Epidermal melanocyte (primary cell): ENCODE measurements at regions not wholly inside any gene's neighbourhood (a gene's known extent, or its start where the extent isn't known, plus 50 kb on each side); places are given as distances from the start of the nearest gene placed in this dataset.
"Not testable (repeated sequence)": the region's sequence is repeated elsewhere in the genome, so short reads cannot be mapped to it uniquely, and the experiment has no call there.

ENCODE experiments used
- DNase-seq: peaks from one replicate; pipeline ENCODE4 v3.0.0; 2011; ENCODE audit warnings: low spot score; ENCODE audit not compliant: insufficient read length

DNA sequence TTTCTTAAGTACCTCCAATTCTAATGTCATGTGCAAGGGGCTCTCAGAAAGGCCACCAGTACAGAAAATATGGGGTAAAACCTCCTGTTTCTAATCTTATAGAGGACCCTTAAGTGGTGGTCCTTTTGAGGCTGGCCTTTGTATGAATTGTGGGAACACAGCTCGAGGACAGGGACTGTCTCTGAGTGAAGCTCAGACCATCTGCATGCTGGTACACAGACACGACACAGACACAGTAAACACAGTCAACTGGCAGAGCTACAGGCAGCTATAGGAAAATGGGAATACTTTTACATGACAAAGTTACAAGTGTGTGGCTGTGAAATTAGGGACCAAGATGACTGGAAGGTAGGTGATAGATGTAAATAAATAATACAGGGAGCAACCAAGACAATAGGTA, 143.9 kb upstream of the PREP start:
- DNase-seq = no peak

DNA sequence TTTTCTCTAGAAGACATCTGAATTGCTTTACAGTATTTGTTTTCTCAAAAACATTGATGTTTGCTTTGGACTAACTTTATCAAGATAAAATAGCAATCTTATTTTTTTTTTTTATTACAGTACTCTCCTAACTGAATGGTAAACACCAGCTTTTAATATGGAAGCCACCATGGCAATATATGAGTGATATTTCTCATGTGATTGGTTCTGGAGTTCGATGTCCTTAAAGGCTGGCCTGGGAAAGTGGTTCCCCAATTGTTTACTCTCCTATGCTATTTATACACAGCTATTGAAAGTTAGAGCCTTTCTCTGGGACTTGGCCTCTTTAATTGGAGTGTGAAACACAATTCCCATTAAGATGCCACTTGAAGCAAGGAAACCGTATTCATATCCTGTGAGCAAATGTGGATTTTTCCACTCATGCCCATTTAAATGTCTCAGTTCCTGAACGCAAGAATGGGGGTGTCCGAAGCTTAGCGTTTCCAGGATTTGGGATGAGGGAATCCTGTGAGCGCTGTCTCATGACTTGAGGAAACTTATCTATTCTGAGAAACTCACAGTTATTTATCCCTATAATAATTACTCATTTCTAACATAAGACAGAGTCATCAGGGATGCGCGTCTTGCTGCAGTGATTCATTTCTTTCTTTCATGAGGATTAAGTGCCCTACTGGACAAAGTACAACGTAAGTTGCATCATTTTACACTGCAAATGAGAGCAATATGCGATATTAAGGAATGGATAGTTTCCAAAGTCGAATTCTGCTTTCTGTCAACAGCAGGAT, 143.3 kb upstream of the PREP start:
- no peak for DNase-seq

DNA sequence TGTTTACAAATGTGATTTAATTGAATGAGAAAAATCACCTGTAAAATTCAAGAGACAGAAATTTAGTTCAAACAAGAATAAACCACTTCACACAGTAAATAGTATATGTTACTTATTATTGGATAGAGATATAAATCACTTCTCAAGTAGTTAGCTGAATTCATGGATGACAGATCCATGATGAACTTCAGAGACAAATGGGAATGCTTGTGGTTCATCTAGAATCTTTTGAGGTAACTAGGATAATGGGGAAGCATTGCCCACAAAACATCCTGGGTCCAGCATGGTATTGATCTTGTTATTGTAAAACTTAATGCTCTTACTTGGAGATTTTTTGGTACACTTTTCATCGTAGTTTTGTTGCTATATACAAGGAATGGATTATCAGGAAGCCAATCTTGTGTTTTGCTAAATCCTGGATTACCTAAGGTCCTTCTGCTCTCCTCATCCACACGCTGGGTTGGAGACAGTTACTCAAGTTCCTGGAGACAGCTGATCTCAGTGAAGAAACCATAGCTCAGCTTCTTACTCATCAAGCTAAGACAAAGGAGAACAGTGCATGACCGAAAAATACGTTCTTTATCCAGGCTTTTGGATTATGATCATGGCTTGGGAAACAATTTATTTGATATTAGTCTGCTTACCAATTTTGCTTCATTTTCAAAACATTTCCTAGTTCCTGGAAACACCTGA, 142.5 kb upstream of the PREP start:
- DNase-seq = no peak

DNA sequence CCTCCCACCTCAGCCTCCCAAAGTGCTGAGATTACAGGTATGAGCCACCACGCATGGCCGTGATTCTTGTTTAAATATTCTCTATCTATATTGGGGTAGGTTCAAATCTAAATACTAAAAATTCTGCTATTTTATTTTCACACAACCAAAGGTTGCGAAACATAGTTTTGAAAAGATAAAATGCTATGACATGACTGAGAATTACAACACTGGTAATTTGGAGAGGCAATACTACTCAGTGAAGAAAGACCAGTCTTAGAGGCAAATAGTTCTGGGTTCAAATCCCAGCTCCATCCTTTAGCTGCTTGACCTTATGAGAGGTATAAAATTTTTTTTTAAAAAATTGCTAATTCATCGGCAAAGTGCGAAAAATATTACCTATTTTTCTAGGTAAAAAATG, 137.0 kb upstream of the PREP start:
- DNase-seq = no peak

DNA sequence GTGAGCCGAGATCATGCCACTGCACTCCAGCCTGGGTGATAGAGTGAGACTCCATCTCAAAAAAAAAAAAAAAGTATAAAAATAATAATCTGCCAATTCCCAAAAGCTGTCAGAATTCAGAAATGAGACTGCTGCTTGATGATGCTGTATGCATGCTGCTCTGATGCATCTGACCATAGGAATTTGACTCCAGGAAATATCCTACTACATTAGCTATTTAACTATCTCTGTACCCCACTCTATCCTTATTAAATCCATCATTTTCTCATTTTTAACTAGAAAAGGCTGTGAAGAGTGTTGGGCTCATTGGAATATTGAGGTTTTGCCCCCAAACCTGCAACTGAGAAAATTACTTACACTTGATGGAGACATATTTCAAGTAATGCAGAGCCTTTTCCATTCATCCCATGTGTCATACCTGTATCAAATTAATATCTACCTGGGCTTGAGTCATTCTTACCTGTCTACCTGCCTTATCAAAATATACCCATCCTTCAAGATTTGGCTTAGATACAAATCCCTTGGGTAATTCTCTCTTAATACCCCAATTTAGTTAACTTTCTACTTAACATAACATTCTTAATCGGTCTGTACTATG, 135.2 kb upstream of the PREP start:
- DNase-seq = no peak

DNA sequence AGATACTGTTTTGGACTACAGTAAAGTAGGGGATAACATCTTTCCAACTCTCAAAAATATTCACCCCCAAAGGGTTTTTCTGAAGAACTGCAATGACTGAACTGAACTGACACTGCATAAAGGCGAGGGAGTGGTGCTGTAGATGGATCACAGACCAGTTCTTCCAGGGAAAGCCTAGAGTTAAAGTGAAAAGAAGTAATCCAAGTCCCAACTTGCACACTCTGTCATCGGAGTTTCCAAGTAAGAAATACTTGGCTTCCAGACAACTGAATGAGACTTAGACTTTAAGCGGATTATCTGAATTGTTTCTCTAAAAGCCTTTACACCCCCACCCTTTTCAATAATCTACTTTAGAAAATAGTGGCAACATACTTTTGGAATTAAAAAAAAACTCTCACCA, 134.1 kb upstream of the PREP start:
- no peak for DNase-seq

DNA sequence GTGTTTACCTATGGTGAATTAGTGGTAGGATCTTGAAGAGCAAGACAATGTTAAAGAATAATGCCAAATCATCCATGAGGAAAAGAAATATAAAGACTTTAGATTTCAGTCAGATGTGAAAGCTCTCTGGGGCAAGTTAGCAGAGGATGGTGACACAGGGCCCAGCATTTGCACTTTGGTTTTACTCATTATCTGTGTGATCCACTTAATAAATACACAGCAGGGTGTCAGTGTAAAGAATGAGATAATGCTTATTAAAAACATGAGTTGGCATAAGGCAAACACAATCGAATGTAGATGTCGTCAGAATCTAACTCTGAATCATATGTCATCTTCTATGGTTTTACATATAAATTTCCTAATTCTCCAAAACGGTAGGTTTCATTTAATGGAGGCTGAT, 130.4 kb upstream of the PREP start:
- no peak for DNase-seq

DNA sequence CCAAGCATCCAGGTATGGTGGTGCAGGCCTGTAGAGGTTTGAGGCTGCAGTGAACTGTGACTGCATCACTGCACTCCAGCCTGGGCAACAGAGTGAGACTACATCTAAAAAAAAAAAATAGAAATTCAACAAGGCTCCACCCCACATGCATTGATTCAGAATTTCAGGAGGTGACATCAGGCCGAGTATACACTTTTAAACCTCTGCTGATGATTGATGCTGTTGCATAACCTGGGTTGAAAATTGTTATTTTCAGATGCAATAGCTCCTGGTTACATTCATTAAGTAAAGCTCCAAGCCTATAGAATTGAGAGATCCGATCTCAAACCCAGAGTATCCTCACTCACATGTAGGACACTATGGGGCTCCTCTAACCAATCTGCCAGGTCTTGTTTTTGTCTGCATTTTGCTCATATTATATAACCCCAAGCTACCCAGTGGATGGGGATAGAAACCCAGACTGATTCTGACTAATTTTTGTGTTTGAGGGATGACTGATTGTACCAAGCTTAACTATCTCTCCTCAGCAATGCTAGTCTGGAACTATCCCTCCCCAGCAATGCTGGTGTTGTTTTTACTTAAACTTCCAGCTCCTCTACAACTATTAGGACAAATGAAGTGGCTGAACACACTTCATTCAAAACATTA, 123.5 kb upstream of the PREP start:
- no peak for DNase-seq

DNA sequence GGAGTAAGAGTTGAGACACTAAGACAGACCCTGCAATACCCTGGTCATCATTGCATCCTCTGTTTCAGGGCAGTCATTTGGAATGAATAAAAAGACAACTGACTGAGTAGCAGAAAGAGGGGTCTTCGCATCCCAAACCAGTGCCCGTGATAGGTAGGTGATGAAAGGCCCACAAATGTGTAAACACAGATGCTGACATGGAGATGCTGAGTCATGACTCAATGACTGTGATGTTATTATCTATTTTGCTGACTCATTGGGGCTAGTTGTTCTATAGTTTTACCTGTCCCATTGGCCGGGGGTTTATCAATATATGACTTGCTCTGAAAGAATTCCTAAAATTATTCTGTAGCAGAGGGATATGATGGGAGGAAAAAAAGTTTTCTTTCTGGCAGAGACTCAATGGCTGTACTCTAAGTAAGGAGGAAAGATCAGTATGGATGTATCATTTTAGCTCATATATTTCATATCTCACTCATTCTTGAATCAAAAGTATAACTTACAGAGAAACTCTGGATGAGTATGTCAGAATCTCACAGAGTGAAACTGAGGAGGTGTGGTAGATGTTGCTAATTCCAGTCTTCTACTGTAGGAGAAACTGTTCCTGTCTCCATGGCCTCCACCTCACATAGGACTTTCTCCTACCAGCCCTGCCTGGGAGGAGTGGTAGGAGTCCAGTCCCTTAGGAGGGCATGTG, 119.9 kb upstream of the PREP start:
- no peak for DNase-seq

DNA sequence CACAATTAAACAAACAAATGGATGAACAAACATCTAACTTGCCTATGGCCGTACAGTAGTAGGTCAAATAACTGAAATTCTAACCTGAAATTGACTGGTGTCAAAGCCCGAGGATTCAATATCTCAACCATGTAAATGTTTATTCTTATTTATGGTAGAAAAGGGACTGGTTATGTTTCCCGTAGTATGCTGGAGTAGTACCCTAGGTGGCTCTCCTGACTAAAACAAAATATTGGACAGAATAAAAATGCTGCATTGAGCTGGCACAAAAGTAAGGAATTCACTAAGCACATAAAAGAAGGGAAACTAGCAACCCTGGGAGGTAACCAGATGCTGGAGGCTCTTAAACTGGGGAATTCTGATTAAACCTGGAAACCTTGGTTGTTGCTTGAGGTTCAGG, 117.1 kb upstream of the PREP start:
- no peak for DNase-seq

DNA sequence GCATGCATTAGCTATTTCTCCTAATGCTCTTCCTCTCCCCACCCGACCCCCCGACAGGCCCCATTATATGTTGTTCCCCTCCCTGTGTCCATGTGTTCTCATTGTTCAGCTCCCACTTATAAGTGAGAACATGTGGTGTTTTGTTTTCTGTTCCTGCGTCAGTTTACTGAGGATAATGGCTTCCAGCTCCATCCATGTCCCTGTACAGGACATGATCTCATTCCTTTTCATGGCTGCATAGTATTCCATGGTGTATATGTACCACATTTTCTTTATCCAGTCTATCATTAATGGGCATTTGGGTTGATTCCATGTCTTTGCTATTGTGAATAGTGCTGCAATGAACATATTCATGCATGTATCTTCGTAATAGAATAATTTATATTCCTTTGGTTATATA, 116.1 kb upstream of the PREP start:
- not testable (repeated sequence) for DNase-seq

DNA sequence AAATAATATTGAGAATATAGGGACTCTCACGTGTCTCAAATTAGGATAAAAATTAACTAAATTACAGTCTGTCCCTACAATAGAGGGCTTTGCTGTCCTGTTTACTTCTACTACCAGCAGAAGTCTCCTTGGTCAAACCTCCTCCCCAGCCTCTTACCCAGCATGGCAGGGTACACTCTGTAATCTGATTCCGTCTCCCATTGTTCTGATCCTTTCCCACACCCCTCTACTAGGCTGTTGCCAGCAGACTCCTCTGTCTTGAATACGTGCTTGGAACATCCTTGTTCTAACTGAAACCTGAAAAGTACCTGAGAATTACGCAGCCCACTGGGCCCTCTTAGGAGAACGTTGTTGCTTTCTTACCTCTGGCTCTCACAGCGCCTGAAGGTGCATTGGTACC, 112.2 kb upstream of the PREP start:
- DNase-seq = no peak

DNA sequence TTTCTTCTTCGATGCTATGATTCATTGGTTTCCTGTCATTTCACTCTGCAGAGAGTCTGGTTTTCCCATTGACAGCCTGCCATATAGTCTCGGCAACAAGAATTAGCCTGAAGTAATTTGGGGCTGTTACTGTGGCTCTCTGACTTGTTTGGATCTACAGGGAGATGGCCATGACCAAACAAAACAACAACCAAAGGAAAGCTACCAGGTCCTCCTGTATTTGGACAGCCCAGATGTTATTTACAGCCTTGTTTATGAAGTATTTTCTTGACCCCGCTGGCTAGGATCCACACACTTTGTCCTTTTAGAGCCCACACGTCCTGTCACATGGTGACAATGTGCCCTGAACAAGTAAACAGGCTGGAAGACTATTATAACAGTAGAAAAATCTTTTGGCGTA, 111.4 kb upstream of the PREP start:
- DNase-seq = no peak

DNA sequence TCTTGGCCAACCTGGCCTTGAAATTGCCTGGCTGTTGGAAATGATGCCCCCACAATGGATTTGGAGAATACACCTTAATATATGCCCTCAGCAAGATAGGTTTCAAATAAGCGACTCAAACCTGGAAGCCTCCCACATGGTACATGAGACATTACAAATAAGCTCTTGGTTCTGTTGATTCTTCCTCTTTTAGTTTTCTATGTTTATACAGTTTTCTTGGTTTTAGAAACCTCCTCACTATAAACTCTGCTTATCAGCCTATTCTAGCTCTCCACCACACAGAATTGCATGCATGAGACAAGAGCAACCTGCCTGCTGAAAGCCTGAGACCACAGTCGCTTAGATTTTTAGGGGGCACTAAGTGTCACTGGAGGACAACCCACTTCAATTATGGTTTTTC, 108.8 kb upstream of the PREP start:
- no peak for DNase-seq

DNA sequence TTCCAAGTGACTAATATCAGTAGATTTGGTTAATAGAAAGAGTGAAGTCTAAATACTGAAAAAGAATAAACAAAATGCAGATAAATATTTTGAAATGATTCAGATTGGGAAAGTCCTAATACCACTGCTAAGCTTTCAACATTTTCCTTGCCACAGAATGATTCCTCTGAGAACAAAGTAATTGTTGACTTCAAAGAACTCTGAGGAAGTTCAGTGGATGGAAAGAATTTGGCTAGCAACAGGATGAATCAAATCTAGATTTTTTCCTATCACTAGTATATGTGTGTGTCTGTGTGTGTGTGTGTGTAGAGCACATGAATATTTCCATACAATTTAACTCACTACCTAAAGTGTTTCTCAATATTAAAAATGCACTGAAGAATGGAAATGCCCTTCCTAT, 107.9 kb upstream of the PREP start:
- DNase-seq = no peak

DNA sequence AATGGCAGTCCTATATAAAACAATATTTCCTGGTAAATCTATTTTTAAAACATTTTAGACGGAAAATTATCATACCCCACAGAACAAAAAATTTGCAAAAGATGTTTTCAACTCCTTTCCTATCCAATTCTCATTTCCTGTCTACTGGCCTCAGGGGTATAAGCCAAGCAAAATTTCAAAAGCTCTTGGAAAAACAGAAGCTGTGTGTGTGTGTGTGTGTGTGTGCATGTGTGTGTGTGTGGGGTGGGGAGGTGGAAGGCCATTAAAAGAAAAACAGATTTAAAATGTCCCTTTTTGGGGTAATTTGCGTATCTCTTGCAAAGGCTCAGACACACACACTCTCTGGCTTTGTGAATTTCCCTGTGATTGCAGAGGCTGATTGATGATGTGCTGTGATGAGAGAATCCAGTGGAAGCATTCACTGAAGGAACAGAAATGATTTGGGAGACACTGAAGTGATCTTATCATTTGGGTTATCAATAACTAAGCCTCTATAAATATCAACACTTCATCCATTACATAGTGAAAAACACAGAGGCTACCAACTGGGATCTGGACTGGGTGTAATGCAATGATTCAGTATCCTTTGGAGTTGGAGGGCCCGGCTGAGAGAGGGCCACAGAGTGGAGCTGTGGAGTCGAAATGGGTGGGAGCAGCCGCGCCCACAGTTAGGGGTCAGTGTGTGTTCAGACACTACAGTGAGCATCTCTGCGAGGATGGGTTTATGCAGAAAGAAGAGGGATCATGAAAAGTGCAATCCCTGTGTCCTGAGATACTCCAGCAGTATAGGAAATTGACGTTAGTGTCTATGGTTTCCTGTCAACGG, 106.8 kb upstream of the PREP start:
- DNase-seq = no peak

DNA sequence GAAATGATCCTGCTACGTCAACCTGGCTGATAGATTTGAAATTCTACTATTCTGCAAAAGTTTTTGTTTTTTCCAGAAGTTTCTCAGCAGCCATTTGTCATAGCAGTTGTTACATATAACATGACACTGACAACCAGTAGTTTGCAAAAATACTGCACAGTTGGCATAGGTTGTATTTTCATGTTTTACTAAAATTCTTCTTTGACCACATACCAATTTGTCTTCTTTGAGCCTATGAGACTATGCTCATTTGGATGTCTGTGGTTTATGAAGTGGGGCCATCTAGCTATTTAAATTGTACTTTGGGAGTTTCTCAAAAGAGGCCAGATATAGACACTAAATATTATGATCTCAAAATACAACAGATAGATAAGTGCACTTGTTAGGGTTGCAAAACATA, 104.9 kb upstream of the PREP start:
- no peak for DNase-seq

DNA sequence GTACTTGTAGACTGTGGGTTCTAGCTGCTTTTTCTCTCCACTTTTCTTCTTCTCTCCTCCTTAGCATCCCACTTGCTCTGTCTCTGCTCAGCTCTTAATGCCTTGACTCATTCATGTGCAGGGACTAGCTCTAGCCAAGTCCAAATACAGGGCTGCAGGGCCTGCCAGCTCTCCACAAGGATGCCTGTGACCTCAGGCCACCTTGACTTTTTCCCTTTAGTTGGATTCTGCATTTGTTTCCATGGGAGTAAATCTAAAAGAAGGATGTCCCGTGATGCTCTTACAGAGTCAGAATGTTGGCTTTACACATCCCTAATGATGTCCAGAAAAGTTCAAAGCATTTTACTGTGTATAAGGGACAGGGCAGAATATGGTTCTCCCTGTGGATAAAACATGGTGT, 101.8 kb upstream of the PREP start:
- DNase-seq = no peak

DNA sequence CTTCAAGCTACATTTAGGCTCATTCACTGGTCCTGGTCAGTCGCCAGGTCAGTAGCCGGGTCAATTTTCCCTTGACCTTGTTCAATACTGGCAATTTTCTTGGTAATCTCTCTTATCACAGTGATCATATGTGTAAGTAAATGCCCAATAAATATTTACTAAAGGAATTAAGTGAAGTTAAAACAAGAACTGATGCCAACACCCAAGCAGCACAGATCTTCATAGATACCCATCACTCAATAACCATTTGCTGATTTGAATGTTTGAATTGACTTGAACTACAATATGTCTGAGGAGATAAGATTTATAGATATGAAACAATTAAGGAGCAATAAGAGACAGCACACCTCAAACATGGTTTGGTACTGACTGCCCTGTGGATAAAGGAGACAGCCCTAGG, 100.8 kb upstream of the PREP start:
- no peak for DNase-seq

DNA sequence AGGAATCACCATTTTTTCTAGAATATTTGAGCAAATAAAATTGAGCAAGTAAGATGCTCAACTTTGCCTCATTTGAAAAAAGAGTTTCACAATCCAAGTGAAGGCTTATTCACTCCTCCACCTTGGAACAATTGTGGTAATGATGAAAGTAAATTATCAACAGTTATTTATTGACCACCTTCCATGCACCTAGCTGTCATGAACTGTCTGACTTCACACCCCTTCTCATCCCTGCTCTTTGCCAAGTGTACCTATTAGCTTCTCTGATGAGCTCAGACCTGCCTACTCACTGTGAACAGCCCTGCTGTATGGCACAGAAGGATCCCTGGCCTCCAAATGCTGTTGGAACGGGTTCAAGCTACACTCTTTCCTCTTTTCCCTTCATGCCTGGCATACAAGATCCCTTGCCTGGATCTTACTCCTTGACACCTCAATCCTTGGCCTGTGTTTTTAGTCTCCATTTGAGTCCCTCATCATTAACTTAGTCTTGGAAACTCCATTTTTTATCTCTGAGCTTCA, 99.0 kb upstream of the PREP start:
- DNase-seq = no peak

DNA sequence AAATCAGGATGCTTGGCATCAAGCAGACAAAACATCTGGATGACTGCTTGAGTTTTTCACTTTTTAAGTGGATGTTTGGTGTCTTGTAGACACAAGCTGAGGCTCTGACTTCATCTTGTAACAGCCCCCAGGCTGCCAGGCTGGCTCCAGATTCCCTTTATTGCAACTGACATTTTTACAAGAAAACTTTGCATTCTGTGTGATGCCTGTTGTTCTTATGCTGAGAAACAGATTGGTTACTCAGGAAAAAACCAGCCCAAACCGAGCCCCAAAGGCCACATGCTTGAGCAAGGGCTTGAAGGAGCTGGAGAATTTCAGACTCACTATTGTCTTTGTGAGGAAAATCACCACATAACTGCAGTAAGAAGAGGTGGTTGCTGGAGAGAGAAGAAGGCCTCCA, 98.4 kb upstream of the PREP start:
- DNase-seq = peak; percentile 35
